GM13976 (cell line): ENCODE measurements at regions not wholly inside any gene's neighbourhood (a gene's known extent, or its start where the extent isn't known, plus 50 kb on each side); places are given as distances from the start of the nearest gene placed in this dataset.

ENCODE experiments used
- DNase-seq: peaks from one replicate; pipeline ENCODE4 v3.0.0; 2012; ENCODE audit warnings: low spot score
- in situ Hi-C: fragments of 300-500 bp; cut with MboI; formaldehyde crosslinking; loops from one replicate; pipeline ENCODE4 v1.12.0; 2022; ENCODE audit warnings: low sequenced_read_pairs, mixed read lengths, inconsistent platforms; ENCODE audit not compliant: unreplicated experiment
- TF ChIP-seq, protein P1 (sequence below): IDR thresholded peaks from 2 replicates; pipeline ENCODE4 v1.5.1; 2012; ENCODE audit warnings: borderline replicate concordance, mild to moderate bottlenecking; ENCODE audit not compliant: insufficient read depth; ENCODE audit errors: extremely low read depth, missing control alignments, control extremely low read depth

DNA sequence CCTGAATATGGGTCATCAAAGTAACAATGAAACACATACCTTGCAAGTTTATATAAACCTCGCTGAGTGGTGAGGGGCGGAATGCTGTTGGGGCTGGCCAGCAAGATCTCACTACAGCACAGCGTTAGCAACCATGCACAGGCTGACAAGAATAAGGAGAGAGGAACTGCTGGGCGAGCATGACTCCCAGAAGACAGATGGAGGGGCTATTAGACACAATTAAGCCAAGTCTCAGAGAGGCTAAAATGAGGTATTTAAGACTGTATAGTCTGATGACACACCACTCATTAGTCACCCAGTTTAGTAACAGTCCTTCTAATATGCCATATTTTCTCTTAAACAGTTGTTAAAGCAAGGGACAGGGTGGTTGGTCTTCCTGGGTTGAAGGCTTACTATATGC, 340.2 kb upstream of the NR5A2 start:
- in situ Hi-C loops: no loop called here
- DNase-seq: no peak
- TF ChIP-seq, protein P1, sequence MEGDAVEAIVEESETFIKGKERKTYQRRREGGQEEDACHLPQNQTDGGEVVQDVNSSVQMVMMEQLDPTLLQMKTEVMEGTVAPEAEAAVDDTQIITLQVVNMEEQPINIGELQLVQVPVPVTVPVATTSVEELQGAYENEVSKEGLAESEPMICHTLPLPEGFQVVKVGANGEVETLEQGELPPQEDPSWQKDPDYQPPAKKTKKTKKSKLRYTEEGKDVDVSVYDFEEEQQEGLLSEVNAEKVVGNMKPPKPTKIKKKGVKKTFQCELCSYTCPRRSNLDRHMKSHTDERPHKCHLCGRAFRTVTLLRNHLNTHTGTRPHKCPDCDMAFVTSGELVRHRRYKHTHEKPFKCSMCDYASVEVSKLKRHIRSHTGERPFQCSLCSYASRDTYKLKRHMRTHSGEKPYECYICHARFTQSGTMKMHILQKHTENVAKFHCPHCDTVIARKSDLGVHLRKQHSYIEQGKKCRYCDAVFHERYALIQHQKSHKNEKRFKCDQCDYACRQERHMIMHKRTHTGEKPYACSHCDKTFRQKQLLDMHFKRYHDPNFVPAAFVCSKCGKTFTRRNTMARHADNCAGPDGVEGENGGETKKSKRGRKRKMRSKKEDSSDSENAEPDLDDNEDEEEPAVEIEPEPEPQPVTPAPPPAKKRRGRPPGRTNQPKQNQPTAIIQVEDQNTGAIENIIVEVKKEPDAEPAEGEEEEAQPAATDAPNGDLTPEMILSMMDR: no peak

GRCh38 chr1:199688133-199688676, 339.3 kb upstream of the NR5A2 start:
- no peak for DNase-seq
- in situ Hi-C loops: no loop called here
- TF ChIP-seq, protein P1: no peak

- no peak for DNase-seq
- in situ Hi-C loops: no loop called here
These were observed 338.7 kb upstream of the NR5A2 start for GRCh38 chr1:199688774-199689173.

DNA sequence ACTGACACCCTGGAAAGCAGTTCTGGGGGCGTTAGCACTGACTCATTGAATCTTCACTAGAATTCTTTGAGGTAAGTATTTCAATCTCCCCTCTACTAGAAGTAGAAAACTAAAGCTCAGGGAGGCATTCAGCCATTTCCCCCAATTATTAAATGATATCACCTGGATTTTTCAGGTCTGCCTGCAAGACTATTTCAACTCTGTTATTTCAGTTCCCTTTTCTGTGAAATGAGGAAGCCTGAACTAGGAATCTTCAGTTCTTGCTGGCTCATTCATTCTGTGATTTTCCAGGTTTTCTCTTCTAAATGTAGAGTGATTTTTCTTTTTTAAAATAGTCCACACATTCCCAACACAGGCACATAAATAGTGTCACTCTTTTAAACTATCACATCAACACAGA, 337.0 kb upstream of the NR5A2 start:
- no peak for DNase-seq
- in situ Hi-C loops: loop anchor here (10.0 kb wide), 1 partner anchor 804 kb away; no protein-coding TSS in a partner anchor
- TF ChIP-seq, protein P1: no peak

More at GRCh38 chr1:199688774-199689173, 338.7 kb upstream of the NR5A2 start:
- TF ChIP-seq, protein P1: no peak

- DNase-seq: no peak
- in situ Hi-C loops: loop anchor here (10.0 kb wide), 1 partner anchor 803 kb away; no protein-coding TSS in a partner anchor
- TF ChIP-seq, protein P1: no peak
These were observed 336.0 kb upstream of the NR5A2 start for GRCh38 chr1:199691540-199691939.

- no peak for DNase-seq
- in situ Hi-C loops: loop anchor here (10.0 kb wide), 1 partner anchor 801 kb away; no protein-coding TSS in a partner anchor
- TF ChIP-seq, protein P1: no peak
These were observed 333.8 kb upstream of the NR5A2 start for GRCh38 chr1:199693724-199694123.

- in situ Hi-C loops: loop anchor here (10.0 kb wide), 1 partner anchor 799 kb away; no protein-coding TSS in a partner anchor
- TF ChIP-seq, protein P1: no peak
- no peak for DNase-seq
These were observed 331.3 kb upstream of the NR5A2 start for GRCh38 chr1:199696225-199696624.
